HEK293 (cell line): ENCODE measurements at regions not wholly inside any gene's neighbourhood (a gene's known extent, or its start where the extent isn't known, plus 50 kb on each side); places are given as distances from the start of the nearest gene placed in this dataset.

Experiments used
- CTCF ChIA-PET: fragments of 350-600 bp; formaldehyde crosslinking; extraction: SDS; loops from one replicate; lab custom pipeline; 2021; ENCODE audit warnings: antibody characterized with exemption; lab: Yijun Ruan, JAX
- POLR2A ChIA-PET: fragments of 300-600 bp; formaldehyde crosslinking; extraction: SDS; loops from one replicate; lab custom pipeline; 2020; ENCODE audit warnings: antibody characterized with exemption, inconsistent platforms; lab: Yijun Ruan, JAX
- H3K27ac ChIP-seq: fragments of 200-500 bp; sonication (Bioruptor generic); 2 replicates; pipeline ENCODE4 v1.5.1; 2014; ENCODE audit warnings: low read depth, low read length, control low read depth, inconsistent platforms; ENCODE audit errors: extremely low read depth
- H3K36me3 ChIP-seq, 2 experiments: fragments of 200-500 bp in 1 of 2; sonication (Bioruptor generic) in 1 of 2; 1 replicate in 1 of 2; 2 replicates in 1 of 2; pipeline ENCODE4 v1.5.1; 2014 to 2017; ENCODE audit warnings: inconsistent platforms in 2 of 2, low read length in 2 of 2; ENCODE audit not compliant: control insufficient read depth in 2 of 2, insufficient read depth in 1 of 2
- H3K4me1 ChIP-seq: fragments of 200-500 bp; sonication (Bioruptor generic); 2 replicates; pipeline ENCODE4 v1.5.1; 2014; ENCODE audit warnings: mild to moderate bottlenecking, low read length, inconsistent platforms; ENCODE audit not compliant: control insufficient read depth, insufficient read depth
- H3K4me3 ChIP-seq: 2 replicates; pipeline ENCODE4 v1.5.1; 2011; ENCODE audit warnings: low read depth, mild to moderate bottlenecking, control low read depth, low read length, moderate library complexity
- H3K9me3 ChIP-seq: fragments of 200-500 bp; sonication (Bioruptor generic); 2 replicates; pipeline ENCODE4 v1.5.1; 2014; ENCODE audit warnings: low read depth, low read length, inconsistent platforms; ENCODE audit not compliant: control insufficient read depth, insufficient read depth
- IKZF3 ChIP-seq: fragments of 450-650 bp; IDR thresholded peaks from 2 replicates; pipeline ENCODE4 v1.5.0; 2018; ENCODE audit warnings: missing biosample characterization, mild to moderate bottlenecking, missing genetic modification characterization, moderate library complexity
- KLF10 ChIP-seq: fragments of 450-650 bp; IDR thresholded peaks from 2 replicates; pipeline ENCODE4 v1.5.1; 2018; ENCODE audit warnings: missing biosample characterization, mild to moderate bottlenecking, missing genetic modification characterization
- MEIS1 ChIP-seq: sonication (generic); formaldehyde crosslinking; IDR thresholded peaks from 2 replicates; pipeline ENCODE4 v1.8.1; 2022; ENCODE audit warnings: missing genetic modification reagents, mild to moderate bottlenecking, borderline replicate concordance
- MYNN ChIP-seq: fragments of 450-650 bp; formaldehyde crosslinking; IDR thresholded peaks from 2 replicates; pipeline ENCODE4 v1.5.1; 2016; ENCODE audit warnings: missing biosample characterization, missing genetic modification characterization, borderline replicate concordance
- ZBTB17 ChIP-seq: fragments of 450-650 bp; formaldehyde crosslinking; IDR thresholded peaks from 2 replicates; pipeline ENCODE4 v1.5.1; 2016; ENCODE audit warnings: missing biosample characterization, missing genetic modification characterization
- ZBTB48 ChIP-seq: fragments of 450-650 bp; formaldehyde crosslinking; IDR thresholded peaks from 2 replicates; pipeline ENCODE4 v1.5.1; 2016; ENCODE audit warnings: missing biosample characterization, missing genetic modification characterization
- ZNF140 ChIP-seq: fragments of 450-650 bp; formaldehyde crosslinking; IDR thresholded peaks from 2 replicates; pipeline ENCODE4 v1.5.1; 2016; ENCODE audit warnings: missing biosample characterization, missing genetic modification characterization
- ZNF426 ChIP-seq: fragments of 450-650 bp; formaldehyde crosslinking; IDR thresholded peaks from 2 replicates; pipeline ENCODE4 v1.5.1; 2017; ENCODE audit warnings: missing biosample characterization, missing genetic modification characterization, mild to moderate bottlenecking, inconsistent platforms, moderate library complexity
- ZNF571 ChIP-seq: fragments of 450-650 bp; formaldehyde crosslinking; IDR thresholded peaks from 2 replicates; pipeline ENCODE4 v1.5.0; 2017; ENCODE audit warnings: missing biosample characterization, missing genetic modification characterization
- ZNF585B ChIP-seq: fragments of 450-650 bp; formaldehyde crosslinking; IDR thresholded peaks from 2 replicates; pipeline ENCODE4 v1.5.1; 2016; ENCODE audit warnings: missing biosample characterization, missing genetic modification characterization
- ZNF610 ChIP-seq: fragments of 450-650 bp; formaldehyde crosslinking; IDR thresholded peaks from 2 replicates; pipeline ENCODE4 v1.5.1; 2016; ENCODE audit warnings: missing biosample characterization, missing genetic modification characterization, borderline replicate concordance
- ZNF664 ChIP-seq: fragments of 450-650 bp; formaldehyde crosslinking; IDR thresholded peaks from 2 replicates; pipeline ENCODE4 v1.5.1; 2016; ENCODE audit warnings: missing biosample characterization, missing genetic modification characterization
- ZNF677 ChIP-seq: fragments of 450-650 bp; IDR thresholded peaks from 2 replicates; pipeline ENCODE4 v1.5.0; 2018; ENCODE audit warnings: missing biosample characterization, mild to moderate bottlenecking, missing genetic modification characterization, moderate library complexity
- ZNF777 ChIP-seq: fragments of 450-650 bp; formaldehyde crosslinking; IDR thresholded peaks from 2 replicates; pipeline ENCODE4 v1.5.1; 2017; ENCODE audit warnings: missing biosample characterization, missing genetic modification characterization, borderline replicate concordance
- ZSCAN16 ChIP-seq: fragments of 450-650 bp; formaldehyde crosslinking; IDR thresholded peaks from 2 replicates; pipeline ENCODE4 v1.5.1; 2016; ENCODE audit warnings: missing biosample characterization, missing genetic modification characterization
- TF ChIP-seq, protein P1 (sequence below): fragments of 450-650 bp; formaldehyde crosslinking; IDR thresholded peaks from 2 replicates; pipeline ENCODE4 v1.5.1; 2016; ENCODE audit warnings: missing biosample characterization, missing genetic modification characterization
- TF ChIP-seq, protein P2 (sequence below): fragments of 450-650 bp; formaldehyde crosslinking; IDR thresholded peaks from 2 replicates; pipeline ENCODE4 v1.5.1; 2016; ENCODE audit warnings: missing biosample characterization, missing genetic modification characterization
- TF ChIP-seq, protein P3 (sequence below): fragments of 450-650 bp; formaldehyde crosslinking; IDR thresholded peaks from 2 replicates; pipeline ENCODE4 v1.5.1; 2016; ENCODE audit warnings: missing biosample characterization, missing genetic modification characterization

DNA sequence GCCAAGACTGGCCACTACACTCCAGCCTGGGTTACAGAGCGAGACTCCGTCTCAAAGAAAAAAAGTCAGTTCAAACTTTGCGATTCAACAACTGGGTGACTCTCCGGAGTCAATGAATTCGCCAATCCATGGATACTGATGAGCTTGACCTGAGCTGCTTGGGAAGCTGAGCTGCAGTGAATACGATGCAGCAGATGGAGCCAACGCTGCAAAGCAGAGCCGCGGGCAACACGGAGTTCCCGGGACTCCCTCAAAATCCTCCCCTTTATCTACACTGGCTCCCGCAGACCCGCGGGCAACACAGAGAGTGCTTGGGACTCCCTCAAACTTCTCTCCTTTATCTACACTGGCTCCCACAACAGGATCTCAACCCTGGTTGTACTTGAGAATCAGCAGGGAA is 62.6 kb upstream of the SALL4 start:
- Histone ChIP-seq H3K4me1 (peaks cover 3% of the 10 kb centered on the region), H3K9me3 (no peaks in the 10 kb centered on the region), H3K4me3 (no peak overlapping the region), H3K36me3 (no peaks in the 10 kb centered on the region), H3K27ac (no peak overlapping the region)
- ChIA-PET CTCF (no interaction called here), POLR2A (no interaction called here)
- TF ChIP-seq ZNF677 (tag by site-specific recombination): no peak
- TF ChIP-seq ZNF140 (tag by site-specific recombination): no peak
- TF ChIP-seq, protein P1, sequence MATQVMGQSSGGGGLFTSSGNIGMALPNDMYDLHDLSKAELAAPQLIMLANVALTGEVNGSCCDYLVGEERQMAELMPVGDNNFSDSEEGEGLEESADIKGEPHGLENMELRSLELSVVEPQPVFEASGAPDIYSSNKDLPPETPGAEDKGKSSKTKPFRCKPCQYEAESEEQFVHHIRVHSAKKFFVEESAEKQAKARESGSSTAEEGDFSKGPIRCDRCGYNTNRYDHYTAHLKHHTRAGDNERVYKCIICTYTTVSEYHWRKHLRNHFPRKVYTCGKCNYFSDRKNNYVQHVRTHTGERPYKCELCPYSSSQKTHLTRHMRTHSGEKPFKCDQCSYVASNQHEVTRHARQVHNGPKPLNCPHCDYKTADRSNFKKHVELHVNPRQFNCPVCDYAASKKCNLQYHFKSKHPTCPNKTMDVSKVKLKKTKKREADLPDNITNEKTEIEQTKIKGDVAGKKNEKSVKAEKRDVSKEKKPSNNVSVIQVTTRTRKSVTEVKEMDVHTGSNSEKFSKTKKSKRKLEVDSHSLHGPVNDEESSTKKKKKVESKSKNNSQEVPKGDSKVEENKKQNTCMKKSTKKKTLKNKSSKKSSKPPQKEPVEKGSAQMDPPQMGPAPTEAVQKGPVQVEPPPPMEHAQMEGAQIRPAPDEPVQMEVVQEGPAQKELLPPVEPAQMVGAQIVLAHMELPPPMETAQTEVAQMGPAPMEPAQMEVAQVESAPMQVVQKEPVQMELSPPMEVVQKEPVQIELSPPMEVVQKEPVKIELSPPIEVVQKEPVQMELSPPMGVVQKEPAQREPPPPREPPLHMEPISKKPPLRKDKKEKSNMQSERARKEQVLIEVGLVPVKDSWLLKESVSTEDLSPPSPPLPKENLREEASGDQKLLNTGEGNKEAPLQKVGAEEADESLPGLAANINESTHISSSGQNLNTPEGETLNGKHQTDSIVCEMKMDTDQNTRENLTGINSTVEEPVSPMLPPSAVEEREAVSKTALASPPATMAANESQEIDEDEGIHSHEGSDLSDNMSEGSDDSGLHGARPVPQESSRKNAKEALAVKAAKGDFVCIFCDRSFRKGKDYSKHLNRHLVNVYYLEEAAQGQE (tag by site-specific recombination): no peak
- no peak for TF ChIP-seq ZNF664 (tag by site-specific recombination)
- TF ChIP-seq ZNF610: no peak
- TF ChIP-seq ZNF571 (tag by site-specific recombination): no peak
- TF ChIP-seq KLF10: no peak
- TF ChIP-seq, protein P2, sequence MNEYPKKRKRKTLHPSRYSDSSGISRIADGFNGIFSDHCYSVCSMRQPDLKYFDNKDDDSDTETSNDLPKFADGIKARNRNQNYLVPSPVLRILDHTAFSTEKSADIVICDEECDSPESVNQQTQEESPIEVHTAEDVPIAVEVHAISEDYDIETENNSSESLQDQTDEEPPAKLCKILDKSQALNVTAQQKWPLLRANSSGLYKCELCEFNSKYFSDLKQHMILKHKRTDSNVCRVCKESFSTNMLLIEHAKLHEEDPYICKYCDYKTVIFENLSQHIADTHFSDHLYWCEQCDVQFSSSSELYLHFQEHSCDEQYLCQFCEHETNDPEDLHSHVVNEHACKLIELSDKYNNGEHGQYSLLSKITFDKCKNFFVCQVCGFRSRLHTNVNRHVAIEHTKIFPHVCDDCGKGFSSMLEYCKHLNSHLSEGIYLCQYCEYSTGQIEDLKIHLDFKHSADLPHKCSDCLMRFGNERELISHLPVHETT (tag by site-specific recombination): no peak
- no peak for TF ChIP-seq ZBTB17 (tag by site-specific recombination)
- TF ChIP-seq ZBTB48 (tag by site-specific recombination): no peak

DNA sequence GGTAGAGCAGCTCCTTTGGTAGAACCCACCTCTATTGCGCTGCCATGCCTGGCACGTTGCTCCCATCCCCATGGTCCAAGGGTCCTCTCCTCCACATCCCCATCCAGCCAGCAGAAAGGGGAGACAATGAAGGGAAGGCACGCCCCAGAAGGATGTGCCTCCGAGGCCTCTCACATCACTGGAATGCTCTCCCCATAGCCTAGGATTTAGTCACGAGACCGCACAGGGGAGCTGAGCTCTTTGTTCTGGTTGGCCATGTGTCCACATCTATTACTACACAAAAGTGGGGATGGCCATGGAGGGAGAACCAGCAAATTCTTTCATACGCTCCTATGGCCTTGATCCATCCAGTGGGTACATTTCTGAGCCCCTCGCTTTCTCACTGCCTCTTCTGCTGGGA is 60.5 kb upstream of the SALL4 start:
- no peak overlapping the region for H3K27ac ChIP-seq
- H3K9me3 ChIP-seq: no peaks in the 10 kb centered on the region
- TF ChIP-seq, protein P3, sequence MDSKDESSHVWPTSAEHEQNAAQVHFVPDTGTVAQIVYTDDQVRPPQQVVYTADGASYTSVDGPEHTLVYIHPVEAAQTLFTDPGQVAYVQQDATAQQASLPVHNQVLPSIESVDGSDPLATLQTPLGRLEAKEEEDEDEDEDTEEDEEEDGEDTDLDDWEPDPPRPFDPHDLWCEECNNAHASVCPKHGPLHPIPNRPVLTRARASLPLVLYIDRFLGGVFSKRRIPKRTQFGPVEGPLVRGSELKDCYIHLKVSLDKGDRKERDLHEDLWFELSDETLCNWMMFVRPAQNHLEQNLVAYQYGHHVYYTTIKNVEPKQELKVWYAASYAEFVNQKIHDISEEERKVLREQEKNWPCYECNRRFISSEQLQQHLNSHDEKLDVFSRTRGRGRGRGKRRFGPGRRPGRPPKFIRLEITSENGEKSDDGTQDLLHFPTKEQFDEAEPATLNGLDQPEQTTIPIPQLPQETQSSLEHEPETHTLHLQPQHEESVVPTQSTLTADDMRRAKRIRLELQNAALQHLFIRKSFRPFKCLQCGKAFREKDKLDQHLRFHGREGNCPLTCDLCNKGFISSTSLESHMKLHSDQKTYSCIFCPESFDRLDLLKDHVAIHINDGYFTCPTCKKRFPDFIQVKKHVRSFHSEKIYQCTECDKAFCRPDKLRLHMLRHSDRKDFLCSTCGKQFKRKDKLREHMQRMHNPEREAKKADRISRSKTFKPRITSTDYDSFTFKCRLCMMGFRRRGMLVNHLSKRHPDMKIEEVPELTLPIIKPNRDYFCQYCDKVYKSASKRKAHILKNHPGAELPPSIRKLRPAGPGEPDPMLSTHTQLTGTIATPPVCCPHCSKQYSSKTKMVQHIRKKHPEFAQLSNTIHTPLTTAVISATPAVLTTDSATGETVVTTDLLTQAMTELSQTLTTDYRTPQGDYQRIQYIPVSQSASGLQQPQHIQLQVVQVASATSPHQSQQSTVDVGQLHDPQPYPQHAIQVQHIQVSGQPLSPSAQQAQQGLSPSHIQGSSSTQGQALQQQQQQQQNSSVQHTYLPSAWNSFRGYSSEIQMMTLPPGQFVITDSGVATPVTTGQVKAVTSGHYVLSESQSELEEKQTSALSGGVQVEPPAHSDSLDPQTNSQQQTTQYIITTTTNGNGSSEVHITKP: no peak
- TF ChIP-seq MYNN (tag by site-specific recombination): no peak
- TF ChIP-seq ZNF585B (tag by site-specific recombination): no peak
- TF ChIP-seq IKZF3 (tag by site-specific recombination): no peak
- no peak for TF ChIP-seq MEIS1
- TF ChIP-seq ZNF140 (tag by site-specific recombination): no peak
- TF ChIP-seq ZNF426 (tag by site-specific recombination): no peak
- no peak for TF ChIP-seq ZSCAN16 (tag by site-specific recombination)
- TF ChIP-seq ZNF777 (tag by site-specific recombination): no peak
- CTCF ChIA-PET: no interaction called here
- POLR2A ChIA-PET: no interaction called here
- H3K4me3 ChIP-seq: no peak overlapping the region
- H3K36me3 ChIP-seq: no peaks in the 10 kb centered on the region
- H3K4me1 ChIP-seq: peaks cover 8% of the 10 kb centered on the region
